Fibroblast of skin of right biceps (primary cell): ENCODE measurements at regions not wholly inside any gene's neighbourhood (a gene's known extent, or its start where the extent isn't known, plus 50 kb on each side); places are given as distances from the start of the nearest gene placed in this dataset.

Experiments
- DNase-seq: peaks from one replicate; pipeline ENCODE4 v3.0.0-alpha.2; 2013

GRCh38 chr17:34203018-34203638 lies 52.0 kb upstream of the CCL2 start:
- no peak for DNase-seq

- no peak for DNase-seq
Observed at GRCh38 chr17:34204402-34204801, 50.7 kb upstream of the CCL2 start.
